Activated CD8-positive, alpha-beta memory T cell treated with anti-CD3 and anti-CD28 coated beads for 4 hours (primary cell): ENCODE measurements at regions not wholly inside any gene's neighbourhood (a gene's known extent, or its start where the extent isn't known, plus 50 kb on each side); places are given as distances from the start of the nearest gene placed in this dataset.

ENCODE experiments used
- DNase-seq, 2 donors: peaks; one replicate each; pipeline ENCODE4 v3.0.0-alpha.2; 2020; ENCODE audit warnings: low read depth in 2 of 2

DNA sequence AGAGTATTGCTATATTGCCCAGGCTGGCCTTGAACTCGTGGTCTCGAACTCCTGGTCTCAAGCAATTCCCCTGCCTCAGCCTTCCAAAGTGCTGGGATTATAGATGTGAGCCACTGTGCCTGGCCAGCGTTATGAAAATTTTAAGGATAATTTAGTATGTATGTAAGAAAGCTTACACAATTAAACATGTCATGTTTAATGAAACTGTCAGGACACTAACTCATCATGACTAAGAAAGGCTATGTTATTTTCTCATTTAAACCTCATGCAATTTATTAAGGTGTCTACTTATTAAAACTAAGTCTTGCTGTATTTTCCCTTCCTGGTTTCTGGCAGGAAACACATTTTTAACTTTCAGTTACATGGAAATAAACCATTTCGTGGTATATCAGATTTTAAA lies 106.8 kb upstream of the ATP10A start:
- DNase-seq = no peak

DNA sequence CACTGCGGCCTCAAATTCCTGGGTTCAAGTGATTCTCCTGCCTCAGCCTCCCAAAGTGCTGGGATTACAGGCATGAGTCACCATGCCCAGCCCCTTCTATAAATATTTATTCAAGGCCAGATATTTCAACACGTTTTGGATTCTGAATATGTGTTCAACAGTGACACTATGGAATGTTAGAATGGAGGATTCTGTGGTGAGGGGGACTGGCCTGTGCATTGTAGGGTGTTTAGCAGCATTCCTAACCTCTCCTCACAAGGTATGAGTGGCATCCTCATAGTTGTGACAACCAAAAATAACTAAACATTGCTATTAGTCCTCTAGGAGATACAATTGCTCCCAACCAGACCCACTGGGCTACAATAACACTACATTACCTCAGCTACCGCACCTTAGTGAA lies 104.0 kb upstream of the ATP10A start:
- DNase-seq = no peak

DNA sequence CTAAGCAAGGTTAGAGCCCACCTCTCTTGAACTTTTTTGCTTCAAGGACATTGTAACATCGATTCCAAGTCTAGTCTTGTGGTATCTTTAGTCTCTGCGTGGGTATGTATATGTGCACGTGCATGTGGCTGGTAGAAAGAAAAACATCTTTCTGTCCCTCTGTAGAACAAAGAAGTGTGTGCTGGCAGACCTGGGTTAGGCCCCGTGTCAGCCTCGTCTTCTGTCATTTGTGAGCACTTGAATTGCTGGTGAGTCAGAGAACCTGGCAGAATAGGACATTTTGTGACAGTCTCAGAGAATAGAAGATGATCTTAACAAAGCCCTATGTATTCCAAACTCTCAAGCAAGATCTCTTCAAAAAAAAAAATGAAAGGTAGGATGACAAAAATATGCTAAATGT lies 102.2 kb upstream of the ATP10A start:
- DNase-seq = no peak

DNA sequence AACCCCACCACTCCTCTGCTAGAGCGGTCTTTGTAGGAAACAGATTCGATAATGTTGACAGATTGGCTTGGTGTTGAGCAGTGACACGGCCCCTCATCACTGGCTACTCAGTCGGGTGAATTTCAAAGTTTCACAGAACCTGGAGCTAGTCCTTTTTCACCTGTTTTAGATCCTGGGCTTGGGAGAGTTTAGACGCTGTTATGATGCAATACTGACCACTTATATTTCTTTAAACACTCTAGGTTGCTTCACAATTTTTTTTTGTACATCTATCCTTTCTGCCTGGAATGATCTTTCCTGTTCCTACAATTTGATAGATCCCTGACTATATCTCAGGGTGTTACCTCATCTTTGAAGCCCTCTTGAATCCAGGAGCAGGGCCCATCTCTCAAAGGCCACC lies 97.1 kb upstream of the ATP10A start:
- DNase-seq = no peak

DNA sequence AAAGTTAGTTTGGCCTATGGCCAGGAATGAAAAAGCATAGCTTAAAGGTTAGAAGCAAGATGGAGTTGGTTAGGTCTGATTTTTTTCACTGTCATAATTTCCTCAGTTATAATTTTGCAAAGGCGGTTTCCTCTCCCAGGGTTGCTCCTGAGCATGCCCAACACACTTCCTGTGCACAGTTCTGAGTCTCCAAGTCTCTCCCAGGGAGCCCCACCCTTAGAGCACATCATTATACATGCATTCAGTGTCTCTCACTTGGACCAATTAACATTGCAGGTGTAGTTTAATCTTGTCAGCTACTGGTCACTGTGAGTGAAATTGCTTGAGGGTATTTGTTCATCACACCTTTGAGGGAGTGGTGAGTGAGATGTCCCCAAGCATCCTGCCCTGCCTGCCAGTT lies 96.0 kb upstream of the ATP10A start:
- no peak for DNase-seq

DNA sequence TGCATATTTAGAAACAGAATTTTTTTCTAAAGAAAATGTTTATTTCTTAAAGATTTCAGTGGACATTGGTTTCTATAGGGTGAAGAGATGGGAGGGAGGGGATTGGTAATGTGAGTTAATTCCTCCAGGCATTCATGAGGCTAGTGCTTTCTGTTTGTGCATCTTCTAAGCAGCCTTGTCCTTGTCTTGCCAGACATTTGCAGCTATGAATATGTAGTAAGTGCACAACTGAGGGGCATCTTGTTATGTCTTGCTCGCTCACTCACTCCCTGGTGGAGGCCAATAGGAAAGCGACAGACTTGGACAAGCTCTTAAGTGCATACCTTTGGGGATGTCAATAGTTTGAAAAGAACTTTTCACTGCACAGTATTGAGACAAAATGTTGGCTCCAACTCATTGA lies 92.5 kb upstream of the ATP10A start:
- no peak for DNase-seq

DNA sequence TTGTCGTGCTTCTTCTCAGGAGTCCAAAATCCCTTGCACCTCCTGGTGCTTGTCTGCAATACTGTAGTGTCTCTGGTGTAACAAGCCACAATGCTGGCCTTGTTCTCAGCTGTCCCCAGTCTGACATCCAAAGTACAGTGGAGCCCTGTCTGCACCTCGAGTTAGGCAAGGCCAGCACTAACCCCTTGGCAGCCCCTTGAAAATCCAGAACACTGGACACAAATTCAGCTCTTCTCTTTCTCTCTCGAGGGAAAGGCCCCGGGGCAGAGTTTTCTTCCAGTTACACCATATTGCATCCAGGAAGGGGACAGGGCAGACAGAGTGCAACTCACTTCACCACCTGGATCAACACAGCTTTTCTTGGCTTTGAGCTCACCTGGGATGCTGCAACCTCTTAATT lies 91.3 kb upstream of the ATP10A start:
- DNase-seq = no peak

DNA sequence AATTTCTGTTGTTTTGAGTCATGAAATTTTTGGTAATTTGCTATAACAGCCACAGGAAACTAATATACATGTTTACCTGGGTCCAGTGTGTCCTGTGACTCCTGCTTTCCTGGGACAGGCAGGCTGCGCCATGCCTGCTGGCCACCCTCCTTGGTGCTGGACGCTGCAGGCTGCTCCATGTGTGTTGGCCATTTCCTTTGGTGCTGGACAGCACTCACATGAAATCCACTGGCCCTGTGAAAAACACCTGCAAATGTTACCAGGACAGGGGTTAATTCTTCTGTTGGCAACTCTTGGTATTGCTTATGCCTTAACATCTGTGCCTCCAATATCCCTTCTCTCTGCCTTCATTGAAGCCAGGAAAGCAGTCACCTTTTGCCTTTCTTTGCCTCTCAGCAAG lies 86.9 kb upstream of the ATP10A start:
- DNase-seq = no peak

DNA sequence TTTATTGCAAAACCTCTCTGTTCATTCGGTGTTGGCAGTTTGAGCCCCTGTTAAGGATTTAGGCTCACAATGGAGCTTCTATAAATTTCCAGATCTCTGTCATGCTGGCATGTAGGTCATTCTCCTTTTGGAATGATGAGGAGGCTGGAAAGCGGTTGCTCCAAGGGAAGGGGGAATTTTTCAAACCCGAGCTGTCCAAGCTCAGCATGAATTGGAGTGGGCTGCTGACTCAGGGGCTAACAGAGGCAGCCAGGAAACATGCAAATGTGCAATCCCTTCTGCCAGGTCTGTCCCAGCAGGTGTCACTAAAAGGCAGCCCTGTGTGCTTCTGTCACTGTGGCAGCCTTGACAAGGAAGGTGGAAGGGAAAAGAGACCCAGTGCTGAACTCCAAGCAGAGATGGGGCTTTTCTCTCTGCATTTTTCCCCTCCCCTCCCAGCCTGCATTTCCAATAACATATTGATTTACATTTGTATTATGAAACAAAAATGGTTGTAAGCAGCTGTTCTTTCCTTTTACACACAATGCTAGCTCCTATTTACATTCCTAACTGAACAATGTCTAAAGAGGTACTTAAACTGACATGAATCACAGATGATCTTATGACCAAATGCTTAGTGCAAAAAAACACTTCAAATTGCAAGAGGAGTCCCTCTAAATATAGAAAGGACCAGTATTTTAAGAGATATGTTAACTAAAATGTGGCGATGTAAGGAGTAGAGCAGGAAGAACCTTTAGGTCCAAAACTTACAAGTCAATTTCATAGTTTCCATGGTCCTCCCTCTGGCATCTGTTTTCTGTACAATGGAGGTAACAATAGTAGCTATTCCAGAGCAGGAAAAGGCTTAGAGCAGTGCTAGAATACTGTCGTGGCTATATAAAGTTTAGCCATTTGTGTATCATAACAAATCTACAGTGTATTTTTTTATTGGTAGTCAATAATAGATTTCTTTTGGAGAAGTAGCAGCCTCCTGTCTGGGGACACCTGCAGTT lies 84.5 kb upstream of the ATP10A start:
- DNase-seq = no peak

DNA sequence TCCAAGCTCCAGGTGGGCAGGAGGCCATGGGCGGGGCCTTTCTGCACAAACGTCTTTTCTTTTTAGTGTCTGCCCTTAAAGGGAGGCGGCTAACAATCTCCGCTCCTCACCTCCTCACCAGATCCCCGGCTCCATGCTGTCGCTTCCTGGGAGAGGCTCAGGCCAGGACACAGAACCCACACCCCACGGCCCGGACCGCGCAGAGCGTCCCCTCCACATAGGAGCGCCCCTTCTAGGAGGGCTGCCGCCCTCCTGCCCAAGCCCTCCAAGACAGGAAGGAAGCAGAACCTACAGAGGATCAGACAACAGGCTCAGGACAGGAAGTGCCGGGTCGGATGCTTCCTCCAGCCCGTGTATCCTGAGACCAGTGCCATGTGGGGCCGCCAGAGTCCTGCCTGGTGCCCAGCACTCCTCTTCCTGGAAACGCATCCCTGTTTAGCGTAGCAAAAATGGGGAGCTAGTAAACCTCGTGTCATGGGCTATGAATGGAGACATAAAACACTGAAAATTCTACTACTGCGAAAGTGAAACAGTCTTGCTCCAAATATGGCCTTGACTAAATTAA lies 83.2 kb upstream of the ATP10A start:
- DNase-seq = no peak

DNA sequence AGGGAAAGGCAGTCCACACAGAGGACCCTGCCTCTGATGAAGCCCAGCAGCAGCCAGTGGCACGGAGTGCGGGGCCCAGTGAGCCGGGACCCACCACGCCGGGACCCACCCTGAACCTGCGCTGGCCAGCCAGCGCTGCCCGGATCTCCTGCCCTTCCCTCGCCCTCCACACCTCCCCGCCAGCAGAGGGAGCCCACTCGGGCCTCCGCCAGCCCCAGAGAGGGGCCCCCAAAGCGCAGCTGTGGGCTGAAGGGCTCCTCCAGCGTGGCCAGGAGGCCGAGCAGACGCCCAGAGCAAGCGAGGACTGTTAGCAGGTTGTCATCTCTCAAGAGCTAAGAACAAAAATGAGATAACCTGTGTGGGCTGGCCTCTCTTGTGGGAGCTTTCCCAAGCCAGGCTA lies 81.3 kb upstream of the ATP10A start:
- DNase-seq = no peak

DNA sequence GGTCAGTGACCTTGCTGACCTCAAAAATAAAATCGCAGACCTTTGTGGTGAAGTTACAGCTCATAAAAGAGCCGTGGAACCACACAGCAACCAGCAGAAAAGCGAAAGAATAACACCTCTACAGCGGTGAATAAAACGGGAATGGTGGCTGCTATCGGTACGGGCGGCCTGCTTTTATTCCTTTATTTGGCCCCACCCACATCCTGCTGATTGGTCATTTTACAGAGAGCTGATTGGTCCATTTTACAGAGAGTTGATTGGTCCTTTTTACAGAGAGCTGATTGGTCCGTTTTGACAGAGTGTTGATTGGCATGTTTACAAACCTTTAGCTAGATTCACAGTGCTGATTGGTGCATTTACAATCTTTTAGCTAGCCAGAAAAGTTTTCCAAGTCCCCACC lies 80.7 kb upstream of the ATP10A start:
- DNase-seq = no peak

DNA sequence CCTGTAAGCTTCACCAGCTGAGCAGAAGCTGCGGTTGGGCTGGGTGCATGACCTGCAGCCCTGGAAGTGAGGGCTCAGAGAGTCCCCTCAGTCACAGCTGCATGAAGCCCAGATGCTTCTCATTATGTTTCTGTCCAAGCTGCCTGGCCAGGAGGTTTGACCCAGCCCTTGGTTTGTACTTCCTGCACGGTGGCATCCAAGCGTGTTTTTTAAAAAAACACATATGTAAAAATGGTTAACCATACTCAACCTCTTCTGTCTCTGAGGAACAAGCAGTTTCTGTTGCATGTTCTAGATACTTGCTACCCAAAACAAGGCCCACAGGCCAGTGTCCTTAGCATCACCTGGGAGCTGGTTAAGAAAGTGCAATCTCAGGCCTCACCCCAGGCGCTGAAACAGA lies 76.0 kb upstream of the ATP10A start:
- no peak for DNase-seq

DNA sequence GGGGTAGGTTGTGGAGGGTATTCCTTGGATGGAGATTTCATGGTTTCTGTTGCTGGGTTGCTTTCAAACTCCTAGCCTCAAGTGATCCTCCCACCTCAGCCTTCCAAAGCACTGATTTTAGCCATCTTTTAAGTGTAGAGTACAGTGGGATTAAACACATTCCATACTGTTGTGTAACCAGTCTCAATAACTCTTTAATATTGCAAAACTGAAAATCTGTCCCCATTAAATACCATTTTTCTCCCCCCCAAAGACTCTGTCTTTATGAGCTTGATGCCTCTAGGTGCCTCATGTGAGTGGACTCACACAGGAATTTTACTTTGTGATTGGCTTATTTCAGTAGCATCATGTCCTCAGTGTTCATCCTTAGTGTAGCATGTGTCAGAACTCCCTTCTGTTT lies 74.7 kb upstream of the ATP10A start:
- no peak for DNase-seq

DNA sequence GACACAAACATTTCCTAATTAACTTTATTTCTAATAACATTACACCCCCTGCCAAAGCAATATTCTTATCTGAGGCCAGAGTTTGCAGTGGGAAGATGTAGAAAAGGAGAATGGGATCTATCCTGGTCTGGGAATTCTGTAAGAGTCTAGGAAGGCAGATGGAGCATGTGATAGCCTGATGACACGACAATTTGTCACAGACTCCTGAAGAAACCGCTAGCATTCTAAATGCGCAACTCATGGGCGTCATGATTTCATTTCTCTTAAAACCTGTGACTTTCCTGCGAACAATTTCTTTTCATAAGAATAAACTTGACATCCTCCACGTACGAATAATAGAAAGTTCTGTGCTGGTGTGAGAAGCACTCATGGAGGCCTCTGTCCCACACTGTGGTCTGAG lies 72.9 kb upstream of the ATP10A start:
- DNase-seq = no peak

DNA sequence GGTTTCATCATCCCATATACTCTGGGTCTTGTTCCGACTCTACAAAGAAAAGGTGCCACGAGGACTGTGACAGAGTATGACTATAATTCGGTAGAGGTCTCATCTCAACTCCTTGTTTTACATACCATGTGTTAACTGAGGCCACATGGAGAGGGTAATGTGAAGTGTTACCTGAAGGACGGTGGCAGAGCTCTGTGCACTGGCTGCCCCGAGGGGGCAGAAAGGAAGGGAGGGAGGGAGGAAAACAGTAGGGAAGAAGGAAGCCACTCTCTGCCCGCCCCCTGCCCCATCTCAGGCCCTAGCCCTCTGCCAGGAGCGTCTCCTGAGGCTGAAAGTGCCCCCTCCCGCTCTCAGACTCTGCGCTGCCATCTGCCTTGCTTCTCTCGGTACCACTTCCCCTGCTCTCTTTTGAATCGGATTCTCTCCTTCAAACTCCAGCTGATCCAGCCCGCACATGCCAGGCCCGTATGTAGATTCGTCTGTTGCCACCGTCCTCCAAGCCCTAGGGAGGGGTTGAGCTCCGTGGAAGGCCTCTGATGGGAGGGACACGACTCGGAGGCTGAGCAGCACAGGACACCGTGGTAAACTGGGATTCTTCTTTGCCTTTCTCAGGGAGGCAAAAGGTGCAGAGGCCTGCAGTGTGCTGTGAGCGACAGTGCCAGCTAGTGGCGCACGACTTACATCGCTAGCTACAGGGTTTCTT lies 70.5 kb upstream of the ATP10A start:
- DNase-seq = peak; percentile 23 to 42

DNA sequence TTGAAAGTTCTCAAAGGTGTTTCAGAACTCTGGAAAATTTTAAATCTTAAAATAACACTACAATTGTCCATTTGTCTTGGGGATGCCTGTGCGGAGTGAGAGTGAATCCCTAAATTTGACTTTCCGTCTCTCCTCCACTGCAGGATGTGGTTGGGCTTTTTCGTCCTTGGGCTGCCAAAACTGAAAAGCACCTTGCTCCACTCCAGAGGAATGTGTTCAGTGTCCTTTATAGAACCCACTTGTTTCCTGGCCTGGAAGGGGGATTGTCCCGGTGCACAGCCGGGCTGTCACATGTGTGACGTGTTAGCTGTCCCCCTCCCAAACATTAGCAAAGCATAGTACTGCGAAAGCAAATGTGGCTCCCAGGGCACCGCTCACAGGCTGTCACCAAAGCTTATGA lies 69.6 kb upstream of the ATP10A start:
- no peak for DNase-seq

DNA sequence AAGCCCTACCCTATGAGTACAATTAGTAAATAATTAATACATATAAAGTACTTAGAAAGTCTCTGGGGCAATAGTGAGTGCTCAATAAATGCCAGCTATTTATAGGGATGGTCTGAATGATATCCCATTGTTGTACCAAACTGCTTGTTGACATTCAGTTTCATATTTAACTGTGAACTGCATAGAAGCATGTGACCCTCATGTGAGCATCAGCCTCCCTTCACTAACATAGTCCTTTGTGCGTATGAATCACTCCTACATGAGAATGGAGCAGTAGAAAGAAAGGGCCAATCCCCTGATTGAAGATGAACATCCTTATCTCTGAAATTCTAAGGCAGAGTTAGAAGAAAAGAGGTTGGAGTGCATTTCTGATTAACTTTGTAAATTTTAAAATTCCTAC lies 68.7 kb upstream of the ATP10A start:
- no peak for DNase-seq

DNA sequence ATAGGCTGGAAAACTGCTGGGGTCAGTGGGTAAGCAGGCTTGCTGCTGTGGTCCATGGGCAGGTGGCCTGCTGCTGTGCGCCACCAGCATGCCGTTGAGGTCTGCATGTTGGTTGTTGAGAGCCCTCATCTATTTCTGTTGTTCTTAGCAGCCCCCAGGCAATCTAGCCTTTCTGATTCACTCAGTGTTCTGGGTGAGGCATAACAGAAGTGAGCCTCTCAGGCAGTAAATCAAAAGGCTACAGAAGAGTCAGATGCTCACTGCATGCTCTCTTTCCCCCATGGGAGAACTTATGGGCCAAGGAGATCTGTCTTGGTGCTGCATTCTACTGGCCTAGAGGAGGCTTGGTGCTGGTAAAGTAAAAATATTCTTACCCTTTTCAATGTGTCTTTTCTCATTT lies 67.8 kb upstream of the ATP10A start:
- DNase-seq = no peak
